ENCODE measurements at regions not wholly inside any gene's neighbourhood (a gene's known extent, or its start where the extent isn't known, plus 50 kb on each side); places are given as distances from the start of the nearest gene placed in this dataset.

- no peak overlapping the region for H3K27ac ChIP-seq
- H3K27me3 ChIP-seq = no peaks in the 10 kb centered on the region
- H3K36me3 ChIP-seq = no peaks in the 10 kb centered on the region
- intact Hi-C loops (cut with DNase I; ENCODE audit: low total_unique reads) = no loop called here
- no peak overlapping the region for H3K4me3 ChIP-seq
- DNase-seq = no peak
- no peak for TF ChIP-seq POLR2A (IDR thresholded peaks at IDR 0.05)
- no peaks in the 10 kb centered on the region for H3K4me1 ChIP-seq
- no peaks in the 10 kb centered on the region for H3K9me3 ChIP-seq
These were observed 114.8 kb upstream of the COL8A1 start for GRCh38 chr3:99523431-99524127.

GRCh38 chr3:99522147-99522546, 116.2 kb upstream of the COL8A1 start:
- H3K27ac ChIP-seq = no peak overlapping the region
- no peaks in the 10 kb centered on the region for H3K4me1 ChIP-seq
- H3K4me3 ChIP-seq = no peak overlapping the region
- intact Hi-C loops (cut with DNase I; ENCODE audit: low total_unique reads) = no loop called here
- TF ChIP-seq POLR2A (IDR thresholded peaks at IDR 0.05) (no peak), CTCF (IDR thresholded peaks at IDR 0.05) (no peak)
- no peak for DNase-seq
- no peaks in the 10 kb centered on the region for H3K36me3 ChIP-seq
- no peaks in the 10 kb centered on the region for H3K9me3 ChIP-seq
- no peaks in the 10 kb centered on the region for H3K27me3 ChIP-seq

- no peak overlapping the region for H3K27ac ChIP-seq
- no peaks in the 10 kb centered on the region for H3K4me1 ChIP-seq
- no peak overlapping the region for H3K4me3 ChIP-seq
- no peak for DNase-seq
- no peaks in the 10 kb centered on the region for H3K36me3 ChIP-seq
- intact Hi-C loops (cut with DNase I; ENCODE audit: low total_unique reads) = no loop called here
- TF ChIP-seq POLR2A (IDR thresholded peaks at IDR 0.05) = no peak
- TF ChIP-seq CTCF (IDR thresholded peaks at IDR 0.05) = no peak
- H3K27me3 ChIP-seq = no peaks in the 10 kb centered on the region
- H3K9me3 ChIP-seq = no peaks in the 10 kb centered on the region
These were observed 116.8 kb upstream of the COL8A1 start for GRCh38 chr3:99521551-99521950.

- intact Hi-C loops (cut with DNase I; ENCODE audit: low total_unique reads) = no loop called here
- Histone ChIP-seq H3K4me3 (no peak overlapping the region), H3K4me1 (no peaks in the 10 kb centered on the region), H3K9me3 (no peaks in the 10 kb centered on the region), H3K36me3 (no peaks in the 10 kb centered on the region), H3K27me3 (no peaks in the 10 kb centered on the region), H3K27ac (no peak overlapping the region)
- no peak for DNase-seq
- TF ChIP-seq POLR2A (IDR thresholded peaks at IDR 0.05) = no peak
- no peak for TF ChIP-seq CTCF (IDR thresholded peaks at IDR 0.05)
These were observed 117.9 kb upstream of the COL8A1 start for GRCh38 chr3:99520513-99520912.

GRCh38 chr3:99516936-99517335, 121.5 kb upstream of the COL8A1 start:
- TF ChIP-seq POLR2A (IDR thresholded peaks at IDR 0.05) (no peak), CTCF (IDR thresholded peaks at IDR 0.05) (no peak)
- no peaks in the 10 kb centered on the region for H3K4me1 ChIP-seq
- intact Hi-C loops (cut with DNase I; ENCODE audit: low total_unique reads) = no loop called here
- H3K9me3 ChIP-seq = no peaks in the 10 kb centered on the region
- no peaks in the 10 kb centered on the region for H3K36me3 ChIP-seq
- no peaks in the 10 kb centered on the region for H3K27me3 ChIP-seq
- DNase-seq = no peak
- no peak overlapping the region for H3K4me3 ChIP-seq
- no peak overlapping the region for H3K27ac ChIP-seq

- Histone ChIP-seq H3K4me1 (no peaks in the 10 kb centered on the region), H3K27ac (no peak overlapping the region), H3K4me3 (no peak overlapping the region), H3K36me3 (no peaks in the 10 kb centered on the region), H3K9me3 (no peaks in the 10 kb centered on the region), H3K27me3 (no peaks in the 10 kb centered on the region)
- intact Hi-C loops (cut with DNase I; ENCODE audit: low total_unique reads) = no loop called here
- DNase-seq = no peak
- TF ChIP-seq POLR2A (IDR thresholded peaks at IDR 0.05) (no peak), CTCF (IDR thresholded peaks at IDR 0.05) (no peak)
These were observed 122.5 kb upstream of the COL8A1 start for GRCh38 chr3:99515891-99516290.

Measured in uterus (tissue), 3 donors.